Hepatocyte (in vitro differentiated cells): ENCODE measurements at regions not wholly inside any gene's neighbourhood (a gene's known extent, or its start where the extent isn't known, plus 50 kb on each side); places are given as distances from the start of the nearest gene placed in this dataset.
A peak's percentile ranks its signal among the peaks of the same experiment; 100 is the strongest.

ENCODE experiments used
- DNase-seq: peaks from one replicate; pipeline ENCODE4 v3.0.0-alpha.2; 2016; ENCODE audit warnings: low spot score
- H2AFZ ChIP-seq: fragments of 200-600 bp; sonication (generic); 2 replicates; pipeline ENCODE4 v1.6.0; 2016; ENCODE audit warnings: antibody characterized with exemption, mild to moderate bottlenecking
- H3K27ac ChIP-seq: fragments of 200-600 bp; sonication (generic); 2 replicates; pipeline ENCODE4 v1.5.1; 2016; ENCODE audit warnings: mild to moderate bottlenecking
- H3K27me3 ChIP-seq: fragments of 200-600 bp; sonication (generic); 2 replicates; pipeline ENCODE4 v1.6.1; 2016
- H3K36me3 ChIP-seq: fragments of 200-600 bp; sonication (generic); replicated peaks from 2 replicates; pipeline ENCODE4 v1.5.1; 2016; ENCODE audit warnings: low read depth; ENCODE audit not compliant: insufficient read depth
- H3K4me1 ChIP-seq: fragments of 200-600 bp; sonication (generic); 2 replicates; pipeline ENCODE4 v1.5.1; 2016; ENCODE audit warnings: mild to moderate bottlenecking, moderate library complexity; ENCODE audit not compliant: insufficient read depth
- H3K4me2 ChIP-seq: fragments of 200-600 bp; sonication (generic); 2 replicates; pipeline ENCODE4 v1.6.0; 2016
- H3K4me3 ChIP-seq: fragments of 200-600 bp; sonication (generic); 2 replicates; pipeline ENCODE4 v1.5.1; 2016; ENCODE audit warnings: mild to moderate bottlenecking
- H3K79me2 ChIP-seq: fragments of 200-600 bp; sonication (generic); 2 replicates; pipeline ENCODE4 v1.6.0; 2017; ENCODE audit warnings: mild to moderate bottlenecking
- H3K9me2 ChIP-seq: fragments of 200-600 bp; sonication (generic); replicated peaks from 2 replicates; pipeline ENCODE4 v1.6.0; 2017; ENCODE audit warnings: mild to moderate bottlenecking; ENCODE audit not compliant: insufficient read depth
- H3K9me3 ChIP-seq: fragments of 200-600 bp; sonication (generic); 2 replicates; pipeline ENCODE4 v1.5.1; 2016; ENCODE audit warnings: low read depth, mild to moderate bottlenecking
- H4K20me1 ChIP-seq: fragments of 200-600 bp; sonication (generic); 2 replicates; pipeline ENCODE4 v1.6.0; 2016; ENCODE audit warnings: mild to moderate bottlenecking; ENCODE audit not compliant: insufficient read depth, poor library complexity, severe bottlenecking
- CTCF ChIP-seq: fragments of 200-600 bp; sonication (generic); IDR thresholded peaks from 2 replicates; pipeline ENCODE4 v1.5.1; 2016; ENCODE audit warnings: antibody characterized with exemption, mild to moderate bottlenecking; ENCODE audit not compliant: poor library complexity
- EZH2 ChIP-seq: fragments of 200-600 bp; sonication (generic); IDR thresholded peaks from 2 replicates; pipeline ENCODE4 v1.6.1; 2016; ENCODE audit warnings: antibody characterized with exemption, mild to moderate bottlenecking, borderline replicate concordance
- EZH2phosphoT487 ChIP-seq: fragments of 200-600 bp; sonication (generic); IDR thresholded peaks from one replicate; pipeline ENCODE4 v1.6.1; 2018; ENCODE audit warnings: antibody characterized with exemption, mild to moderate bottlenecking, low read depth, moderate library complexity; ENCODE audit not compliant: unreplicated experiment, severe bottlenecking
- WGBS: methylation state at CpG from one replicate; pipeline ENCODE4 v1.1.6; 2016; ENCODE audit warnings: low lambda C conversion rate; ENCODE audit errors: missing lambda C conversion rate; 5-methylcytosine and 5-hydroxymethylcytosine counted together

GRCh38 chr14:44782775-44783238 lies 178.9 kb downstream of the KLHL28 start:
- no peak overlapping the region for H3K4me2 ChIP-seq
- WGBS, result 84% methylated on average over 1 of the region's 1 CpG
- no peak for DNase-seq
- no peaks in the 10 kb centered on the region for H3K79me2 ChIP-seq
- H3K27me3 ChIP-seq, result no peaks in the 10 kb centered on the region
- H3K27ac ChIP-seq, result no peak overlapping the region
- no peak for TF ChIP-seq EZH2
- no peak for TF ChIP-seq EZH2phosphoT487
- no peak for TF ChIP-seq CTCF
- H3K4me3 ChIP-seq, result no peak overlapping the region
- H3K9me2 ChIP-seq, result no peaks in the 10 kb centered on the region
- no peaks in the 10 kb centered on the region for H3K9me3 ChIP-seq
- H3K36me3 ChIP-seq, result no peaks in the 10 kb centered on the region
- no peak overlapping the region for H2AFZ ChIP-seq
- no peaks in the 10 kb centered on the region for H4K20me1 ChIP-seq
- H3K4me1 ChIP-seq, result no peaks in the 10 kb centered on the region

GRCh38 chr14:44780989-44781388 lies 180.8 kb downstream of the KLHL28 start:
- Histone ChIP-seq H3K9me2 (no peaks in the 10 kb centered on the region), H3K27ac (no peak overlapping the region), H3K36me3 (no peaks in the 10 kb centered on the region), H3K4me3 (no peak overlapping the region), H3K4me2 (no peak overlapping the region), H3K27me3 (no peaks in the 10 kb centered on the region), H4K20me1 (no peaks in the 10 kb centered on the region), H3K9me3 (no peaks in the 10 kb centered on the region), H3K79me2 (no peaks in the 10 kb centered on the region), H3K4me1 (no peaks in the 10 kb centered on the region), H2AFZ (no peak overlapping the region)
- WGBS, result 40% methylated on average over 3 of the region's 3 CpGs
- DNase-seq, result no peak
- no peak for TF ChIP-seq EZH2
- TF ChIP-seq EZH2phosphoT487, result no peak
- no peak for TF ChIP-seq CTCF

GRCh38 chr14:44778604-44779003 lies 183.1 kb downstream of the KLHL28 start:
- peak; percentile 29 for DNase-seq
- Histone ChIP-seq H2AFZ (no peak overlapping the region), H3K27me3 (no peaks in the 10 kb centered on the region), H3K36me3 (no peaks in the 10 kb centered on the region), H3K4me2 (no peak overlapping the region), H4K20me1 (no peaks in the 10 kb centered on the region), H3K9me2 (no peaks in the 10 kb centered on the region), H3K9me3 (no peaks in the 10 kb centered on the region), H3K27ac (no peak overlapping the region), H3K4me3 (no peak overlapping the region), H3K4me1 (no peaks in the 10 kb centered on the region), H3K79me2 (no peaks in the 10 kb centered on the region)
- 24% methylated on average over 2 of the region's 2 CpGs for WGBS
- TF ChIP-seq CTCF, result no peak
- TF ChIP-seq EZH2, result no peak
- TF ChIP-seq EZH2phosphoT487, result no peak

- no peak overlapping the region for H3K4me2 ChIP-seq
- H3K36me3 ChIP-seq, result no peaks in the 10 kb centered on the region
- TF ChIP-seq CTCF (no peak), EZH2 (no peak), EZH2phosphoT487 (no peak)
- no peaks in the 10 kb centered on the region for H3K27me3 ChIP-seq
- no peaks in the 10 kb centered on the region for H3K79me2 ChIP-seq
- no peak overlapping the region for H3K27ac ChIP-seq
- H3K4me3 ChIP-seq, result no peak overlapping the region
- no peaks in the 10 kb centered on the region for H3K9me2 ChIP-seq
- no peaks in the 10 kb centered on the region for H4K20me1 ChIP-seq
- no peak for DNase-seq
- no peaks in the 10 kb centered on the region for H3K4me1 ChIP-seq
- WGBS, result 71% methylated on average over 5 of the region's 5 CpGs
- H3K9me3 ChIP-seq, result no peaks in the 10 kb centered on the region
- H2AFZ ChIP-seq, result no peak overlapping the region
Measured at GRCh38 chr14:44777584-44777983, 184.2 kb downstream of the KLHL28 start.
